T-helper 2 cell treated with Interferon-gamma antibody and Interleukin-4, amounts not matched to agents 5 μg/mL and 100 μg/mL, for 36 hours (primary cell): ENCODE measurements at regions not wholly inside any gene's neighbourhood (a gene's known extent, or its start where the extent isn't known, plus 50 kb on each side); places are given as distances from the start of the nearest gene placed in this dataset.
A peak's percentile ranks its signal among the peaks of the same experiment; 100 is the strongest.

Experiments
- DNase-seq: peaks from one replicate; pipeline ENCODE4 v3.0.0; 2021; ENCODE audit warnings: low spot score
- H3K27ac Mint-ChIP-seq: one replicate; pipeline ENCODE4 v1.8.0; 2021; ENCODE audit warnings: mild to moderate bottlenecking, mixed read lengths
- H3K27me3 Mint-ChIP-seq: one replicate; pipeline ENCODE4 v1.8.0; 2021; ENCODE audit warnings: low read depth, mixed read lengths
- H3K36me3 Mint-ChIP-seq: one replicate; pipeline ENCODE4 v1.8.0; 2021; ENCODE audit warnings: low read depth, mixed read lengths
- H3K4me1 Mint-ChIP-seq: one replicate; pipeline ENCODE4 v1.8.0; 2021; ENCODE audit warnings: low read depth, mixed read lengths
- H3K4me3 Mint-ChIP-seq: one replicate; pipeline ENCODE4 v1.8.0; 2022; ENCODE audit warnings: mild to moderate bottlenecking, moderate library complexity, mixed read lengths
- H3K9me3 Mint-ChIP-seq: one replicate; pipeline ENCODE4 v1.8.0; 2021; ENCODE audit warnings: mixed read lengths

GRCh38 chr10:7473474-7473873 is 62.6 kb upstream of the SFMBT2 start:
- no peak for DNase-seq
- H3K36me3 Mint-ChIP-seq, result no peaks in the 10 kb centered on the region
- peaks cover 4% of the 10 kb centered on the region for H3K9me3 Mint-ChIP-seq
- no peak overlapping the region for H3K4me3 Mint-ChIP-seq
- no peak overlapping the region for H3K27ac Mint-ChIP-seq
- peaks cover 25% of the 10 kb centered on the region for H3K4me1 Mint-ChIP-seq
- peaks cover 2% of the 10 kb centered on the region for H3K27me3 Mint-ChIP-seq

- no peak for DNase-seq
- Mint-ChIP-seq H3K4me3 (peak overlapping the region; percentile 51), H3K27ac (no peak overlapping the region), H3K36me3 (no peaks in the 10 kb centered on the region), H3K9me3 (peaks cover 4% of the 10 kb centered on the region), H3K4me1 (peaks cover 23% of the 10 kb centered on the region), H3K27me3 (peaks cover 2% of the 10 kb centered on the region)
Measured at GRCh38 chr10:7471720-7472367, 61.0 kb upstream of the SFMBT2 start.

- no peak for DNase-seq
- no peaks in the 10 kb centered on the region for H3K36me3 Mint-ChIP-seq
- peaks cover 4% of the 10 kb centered on the region for H3K9me3 Mint-ChIP-seq
- H3K27me3 Mint-ChIP-seq, result peaks cover 2% of the 10 kb centered on the region
- H3K4me1 Mint-ChIP-seq, result peaks cover 23% of the 10 kb centered on the region
- no peak overlapping the region for H3K27ac Mint-ChIP-seq
- H3K4me3 Mint-ChIP-seq, result no peak overlapping the region
Measured at GRCh38 chr10:7470371-7470770, 59.5 kb upstream of the SFMBT2 start.

- Mint-ChIP-seq H3K27ac (no peak overlapping the region), H3K4me1 (peaks cover 17% of the 10 kb centered on the region), H3K27me3 (peaks cover 5% of the 10 kb centered on the region), H3K9me3 (no peaks in the 10 kb centered on the region), H3K36me3 (no peaks in the 10 kb centered on the region), H3K4me3 (no peak overlapping the region)
- DNase-seq, result no peak
Measured at GRCh38 chr10:7467031-7467667, 56.3 kb upstream of the SFMBT2 start.

- H3K36me3 Mint-ChIP-seq, result no peaks in the 10 kb centered on the region
- H3K27ac Mint-ChIP-seq, result no peak overlapping the region
- H3K4me1 Mint-ChIP-seq, result no peaks in the 10 kb centered on the region
- peaks cover 5% of the 10 kb centered on the region for H3K27me3 Mint-ChIP-seq
- no peak overlapping the region for H3K4me3 Mint-ChIP-seq
- DNase-seq, result no peak
- H3K9me3 Mint-ChIP-seq, result no peaks in the 10 kb centered on the region
Measured at GRCh38 chr10:7464691-7465090, 53.9 kb upstream of the SFMBT2 start.
